ENCODE measurements at regions not wholly inside any gene's neighbourhood (a gene's known extent, or its start where the extent isn't known, plus 50 kb on each side); places are given as distances from the start of the nearest gene placed in this dataset.

DNA sequence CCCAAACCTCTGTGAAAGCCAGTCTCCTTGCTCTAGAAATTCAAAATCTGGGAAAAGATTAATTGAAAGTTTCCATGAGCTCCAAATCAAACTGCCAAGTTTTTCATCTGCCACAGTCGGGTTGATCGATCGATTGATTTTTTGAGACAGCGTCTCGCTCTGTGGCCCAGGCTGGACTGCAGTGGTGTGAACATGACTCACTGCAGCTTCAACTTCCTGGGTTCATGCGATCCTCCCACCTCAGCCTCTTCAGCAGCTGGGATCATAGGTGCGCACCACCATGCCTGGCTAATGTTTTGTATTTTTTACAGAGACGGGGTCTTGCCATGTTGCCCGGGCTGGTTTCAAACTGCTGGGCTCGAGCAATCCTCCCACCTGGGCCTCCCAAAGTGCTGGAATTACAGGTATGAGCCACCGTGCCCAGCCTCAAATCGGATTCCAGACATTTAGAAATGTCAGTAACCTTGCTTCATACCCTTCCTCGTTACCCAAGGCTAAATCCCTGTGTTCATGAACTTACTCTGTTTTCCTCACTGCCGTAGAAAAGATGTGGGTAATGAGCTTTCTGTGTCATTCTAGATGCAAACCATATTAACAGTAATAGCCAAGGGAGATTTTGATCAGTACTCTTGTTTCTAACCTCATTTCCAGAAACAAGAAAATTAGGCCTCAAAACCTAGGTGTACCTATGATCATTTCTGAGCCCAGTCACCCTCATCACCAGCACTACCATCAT, 105.9 kb upstream of the AKAP13 start:
- no peak overlapping the region for H3K27ac ChIP-seq (replicated peaks in 1 of 4)
- WGBS = 87% methylated on average over 13 of the region's 14 CpGs
- intact Hi-C loops (cut with DNase I) = no loop called here

DNA sequence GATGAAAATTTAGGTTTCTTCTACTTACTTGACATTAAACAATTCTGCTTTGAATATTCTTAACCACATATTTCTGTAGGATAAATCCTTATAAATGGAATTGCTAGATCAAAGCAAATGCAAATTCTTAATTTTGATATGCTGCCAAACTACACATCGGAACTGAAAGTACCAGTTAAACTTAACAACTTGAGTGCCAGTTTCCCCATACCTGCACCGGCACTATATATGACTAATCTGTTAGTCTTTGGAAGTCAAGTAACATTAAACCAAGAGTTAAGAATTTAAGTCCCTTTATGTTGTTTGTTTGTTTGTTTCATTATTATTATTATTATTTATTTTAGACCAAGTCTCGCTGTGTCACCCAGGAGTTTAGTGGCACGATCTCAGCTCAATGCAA, 103.9 kb upstream of the AKAP13 start:
- Histone ChIP-seq H3K4me1 (no peaks in the 10 kb centered on the region), H3K9me3 (no peaks in the 10 kb centered on the region), H3K27me3 (no peaks in the 10 kb centered on the region), H3K27ac (replicated peaks in 1 of 4) (no peak overlapping the region), H3K36me3 (no peaks in the 10 kb centered on the region), H3K4me3 (no peak overlapping the region)
- no peak for TF ChIP-seq POLR2A (IDR thresholded peaks at IDR 0.05; ENCODE audit: low read depth)
- TF ChIP-seq, protein P1, sequence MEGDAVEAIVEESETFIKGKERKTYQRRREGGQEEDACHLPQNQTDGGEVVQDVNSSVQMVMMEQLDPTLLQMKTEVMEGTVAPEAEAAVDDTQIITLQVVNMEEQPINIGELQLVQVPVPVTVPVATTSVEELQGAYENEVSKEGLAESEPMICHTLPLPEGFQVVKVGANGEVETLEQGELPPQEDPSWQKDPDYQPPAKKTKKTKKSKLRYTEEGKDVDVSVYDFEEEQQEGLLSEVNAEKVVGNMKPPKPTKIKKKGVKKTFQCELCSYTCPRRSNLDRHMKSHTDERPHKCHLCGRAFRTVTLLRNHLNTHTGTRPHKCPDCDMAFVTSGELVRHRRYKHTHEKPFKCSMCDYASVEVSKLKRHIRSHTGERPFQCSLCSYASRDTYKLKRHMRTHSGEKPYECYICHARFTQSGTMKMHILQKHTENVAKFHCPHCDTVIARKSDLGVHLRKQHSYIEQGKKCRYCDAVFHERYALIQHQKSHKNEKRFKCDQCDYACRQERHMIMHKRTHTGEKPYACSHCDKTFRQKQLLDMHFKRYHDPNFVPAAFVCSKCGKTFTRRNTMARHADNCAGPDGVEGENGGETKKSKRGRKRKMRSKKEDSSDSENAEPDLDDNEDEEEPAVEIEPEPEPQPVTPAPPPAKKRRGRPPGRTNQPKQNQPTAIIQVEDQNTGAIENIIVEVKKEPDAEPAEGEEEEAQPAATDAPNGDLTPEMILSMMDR (IDR thresholded peaks at IDR 0.05) = no peak
- TF ChIP-seq POLR2AphosphoS5 (IDR thresholded peaks at IDR 0.05) = no peak
- TF ChIP-seq EP300 (IDR thresholded peaks at IDR 0.05) = no peak
- DNase-seq (ENCODE audit: extremely low spot score) = no peak
- intact Hi-C loops (cut with DNase I) = no loop called here
- 85% methylated on average over 4 of the region's 4 CpGs for WGBS

More for the DNA sequence above, 105.9 kb upstream of the AKAP13 start:
- H3K4me1 ChIP-seq = no peaks in the 10 kb centered on the region
- no peaks in the 10 kb centered on the region for H3K9me3 ChIP-seq
- H3K27me3 ChIP-seq = no peaks in the 10 kb centered on the region
- no peaks in the 10 kb centered on the region for H3K36me3 ChIP-seq
- DNase-seq (ENCODE audit: extremely low spot score) = no peak
- TF ChIP-seq POLR2AphosphoS5 (IDR thresholded peaks at IDR 0.05) = no peak
- no peak for TF ChIP-seq EP300 (IDR thresholded peaks at IDR 0.05)
- TF ChIP-seq, protein P1 (IDR thresholded peaks at IDR 0.05) = no peak
- TF ChIP-seq POLR2A (IDR thresholded peaks at IDR 0.05; ENCODE audit: low read depth) = no peak
- H3K4me3 ChIP-seq = no peak overlapping the region

DNA sequence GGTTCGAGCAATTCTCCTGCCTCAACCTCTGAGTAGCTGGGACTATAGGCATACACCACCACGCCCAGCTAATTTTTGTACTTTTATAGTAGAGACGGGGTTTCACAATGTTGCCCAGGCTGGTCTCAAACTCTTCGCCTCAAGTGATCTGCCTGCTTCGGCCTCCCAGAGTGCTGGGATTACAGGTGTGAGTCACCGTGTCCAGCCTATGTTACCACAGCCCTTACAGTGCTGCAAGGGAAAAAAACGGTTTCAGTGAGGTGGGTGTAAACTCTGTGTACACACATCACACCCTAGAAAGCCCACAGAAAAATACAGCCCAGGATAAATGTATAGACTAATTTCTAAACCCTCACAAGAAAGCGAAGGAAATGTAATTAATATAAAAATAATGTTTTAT, 103.5 kb upstream of the AKAP13 start:
- Histone ChIP-seq H3K27me3 (no peaks in the 10 kb centered on the region), H3K27ac (replicated peaks in 1 of 4) (no peak overlapping the region), H3K9me3 (no peaks in the 10 kb centered on the region), H3K36me3 (no peaks in the 10 kb centered on the region), H3K4me3 (no peak overlapping the region), H3K4me1 (peaks cover 0 to under 1% (median 0%) of the 10 kb centered on the region in 4 donors)
- TF ChIP-seq POLR2A (IDR thresholded peaks at IDR 0.05; ENCODE audit: low read depth) (no peak), POLR2AphosphoS5 (IDR thresholded peaks at IDR 0.05) (no peak), EP300 (IDR thresholded peaks at IDR 0.05) (no peak)
- TF ChIP-seq, protein P1 (IDR thresholded peaks at IDR 0.05) = no peak
- WGBS = 92% methylated on average over 8 of the region's 8 CpGs
- no peak for DNase-seq (ENCODE audit: extremely low spot score)
- intact Hi-C loops (cut with DNase I) = no loop called here

DNA sequence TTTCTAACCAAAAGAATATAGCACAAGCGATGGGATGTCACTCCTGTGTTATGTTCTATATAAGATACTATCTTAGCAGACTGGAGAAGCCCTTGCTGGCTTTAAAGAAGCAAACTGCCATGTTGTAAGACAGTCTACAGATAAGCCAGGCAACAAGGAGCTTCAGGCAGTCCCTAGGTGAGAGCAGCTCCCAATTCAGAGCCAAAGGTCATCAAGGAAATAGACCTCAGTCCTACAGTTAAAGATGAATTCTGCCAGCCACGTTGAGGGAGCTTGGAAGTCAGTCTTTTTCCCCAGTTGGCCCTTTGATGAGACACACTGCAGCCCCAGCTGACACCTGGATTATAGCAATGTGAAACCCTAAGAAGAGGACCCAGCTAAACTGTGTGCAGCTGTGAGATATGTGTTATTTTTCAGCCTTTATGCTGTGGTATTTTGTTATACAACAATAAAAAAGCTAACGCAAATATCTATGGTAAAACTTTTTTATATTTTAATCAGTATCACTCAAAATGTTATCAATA, 102.5 kb upstream of the AKAP13 start:
- 98% methylated on average over 3 of the region's 3 CpGs for WGBS
- no peak for TF ChIP-seq POLR2A (IDR thresholded peaks at IDR 0.05; ENCODE audit: low read depth)
- TF ChIP-seq POLR2AphosphoS5 (IDR thresholded peaks at IDR 0.05) = no peak
- TF ChIP-seq, protein P1 (IDR thresholded peaks at IDR 0.05) = no peak
- TF ChIP-seq EP300 (IDR thresholded peaks at IDR 0.05) = no peak
- intact Hi-C loops (cut with DNase I) = no loop called here

More for the DNA sequence above, 102.5 kb upstream of the AKAP13 start:
- Histone ChIP-seq H3K36me3 (no peaks in the 10 kb centered on the region), H3K4me3 (no peak overlapping the region), H3K4me1 (peaks cover 0 to 11% (median 4%) of the 10 kb centered on the region in 4 donors), H3K27ac (replicated peaks in 1 of 4) (no peak overlapping the region), H3K9me3 (no peaks in the 10 kb centered on the region), H3K27me3 (no peaks in the 10 kb centered on the region)
- DNase-seq (ENCODE audit: extremely low spot score) = no peak
